ENCODE measurements at regions not wholly inside any gene's neighbourhood (a gene's known extent, or its start where the extent isn't known, plus 50 kb on each side); places are given as distances from the start of the nearest gene placed in this dataset.

GRCh38 chr7:130902755-130903357 is 168.8 kb upstream of the KLF14 start:
- no CpG with 5 or more reads among the region's 3 CpGs for WGBS (ENCODE audit: insufficient coverage)
- POLR2A ChIA-PET, result interaction anchor here (0.5 to 0.8 kb wide), 2 partner anchors 10 to 62 kb away, joined by 4 to 7 read pairs; no protein-coding TSS in a partner anchor
- H3K27ac ChIP-seq (ENCODE audit: low read length in 2 of 2), result no peak overlapping the region

More at GRCh38 chr7:130902755-130903357, 168.8 kb upstream of the KLF14 start:
- TF ChIP-seq EZH2 (IDR thresholded peaks at IDR 0.05; ENCODE audit: borderline replicate concordance, insufficient read depth, low read depth, low read length, poor library complexity, severe bottlenecking) (no peak), CTCF (IDR thresholded peaks at IDR 0.05) (no peak)
- H3K4me1 Mint-ChIP-seq, result peaks cover 65% of the 10 kb centered on the region
- ATAC-seq (ENCODE audit: low read depth), result no peak
- peaks cover 82% of the 10 kb centered on the region for H3K79me2 ChIP-seq (ENCODE audit: control insufficient read depth, insufficient read depth, low read length)
- H3K27me3 ChIP-seq (replicated peaks in 1 of 4; ENCODE audit: control extremely low read depth in 1 of 4, control insufficient read depth in 3 of 4, insufficient read depth in 4 of 4, low read length in 3 of 4), result no peaks in the 10 kb centered on the region
- intact Hi-C loops (cut with micrococcal nuclease), result no loop called here
- DNase-seq, result no peak
- H3K9me3 ChIP-seq (ENCODE audit: control extremely low read depth in 1 of 3, control insufficient read depth in 2 of 3, insufficient read depth in 1 of 3, low read length in 2 of 3), result no peaks in the 10 kb centered on the region
- CTCF ChIA-PET, result interaction anchor here (0.8 kb wide), 1 partner anchor 79 kb away, joined by 3 read pairs; no protein-coding TSS in a partner anchor
- H4K20me1 ChIP-seq (ENCODE audit: control insufficient read depth, insufficient read depth, low read length, poor library complexity, severe bottlenecking), result peaks cover 45% of the 10 kb centered on the region
- no peak overlapping the region for H2AFZ ChIP-seq (ENCODE audit: insufficient read depth, low read depth, low read length, poor library complexity, severe bottlenecking)
- peaks cover 23 to 36% of the 10 kb centered on the region in 2 donors for H3K4me1 ChIP-seq (ENCODE audit: control insufficient read depth in 2 of 2, insufficient read depth in 2 of 2, low read length in 2 of 2)
- no peak overlapping the region for H3K4me3 Mint-ChIP-seq
- no peaks in the 10 kb centered on the region for H3K9me3 Mint-ChIP-seq (ENCODE audit: insufficient read depth)
- H3K36me3 ChIP-seq (replicated peaks in 1 of 2; ENCODE audit: control extremely low read depth in 1 of 2, control insufficient read depth in 1 of 2, extremely low read depth in 1 of 2, insufficient read depth in 2 of 2, low read length in 1 of 2), result peaks cover 0 to 29% of the 10 kb centered on the region in 2 experiments
- no peaks in the 10 kb centered on the region for H3K27me3 Mint-ChIP-seq
- no peak overlapping the region for H3K4me2 ChIP-seq (replicated peaks; ENCODE audit: low read depth, low read length, poor library complexity, severe bottlenecking)
- no peak overlapping the region for H3K4me3 ChIP-seq (ENCODE audit: control extremely low read depth in 1 of 5, extremely low read depth in 1 of 5, insufficient read depth in 1 of 5, low read depth in 2 of 5, low read length in 4 of 5)
- peak overlapping the region; percentile 72 for H3K27ac Mint-ChIP-seq
- no peak overlapping the region for H3K9ac ChIP-seq (ENCODE audit: low read length)

Data from B cell (primary cell).